ENCODE measurements at regions not wholly inside any gene's neighbourhood (a gene's known extent, or its start where the extent isn't known, plus 50 kb on each side); places are given as distances from the start of the nearest gene placed in this dataset.

DNA sequence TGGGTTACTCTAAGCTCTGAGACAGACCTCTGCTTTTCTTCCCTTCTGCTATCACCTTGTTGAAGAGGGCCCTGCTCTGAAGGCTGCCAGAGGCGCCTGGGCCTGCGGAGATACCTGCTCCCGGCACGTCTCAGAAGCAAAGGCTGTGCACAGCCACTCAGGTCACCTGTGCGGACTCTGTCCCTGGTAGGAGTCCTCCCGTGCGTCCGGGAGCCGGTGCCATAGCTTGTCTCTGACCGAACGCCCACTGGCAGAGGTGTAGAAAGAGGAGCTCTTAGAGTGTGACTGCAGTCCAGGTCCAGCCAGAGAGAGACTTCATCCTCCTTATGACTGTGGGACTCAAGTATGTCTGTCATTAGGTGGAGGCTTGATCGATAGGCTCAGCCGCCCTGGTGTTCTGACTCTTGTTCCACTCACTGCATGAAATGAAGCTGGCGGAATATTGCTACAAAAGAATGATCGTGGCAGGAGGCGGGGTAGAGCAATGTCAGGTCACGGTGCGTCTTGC lies 51.0 kb upstream of the UNC93A start:
- TF ChIP-seq, protein P1, sequence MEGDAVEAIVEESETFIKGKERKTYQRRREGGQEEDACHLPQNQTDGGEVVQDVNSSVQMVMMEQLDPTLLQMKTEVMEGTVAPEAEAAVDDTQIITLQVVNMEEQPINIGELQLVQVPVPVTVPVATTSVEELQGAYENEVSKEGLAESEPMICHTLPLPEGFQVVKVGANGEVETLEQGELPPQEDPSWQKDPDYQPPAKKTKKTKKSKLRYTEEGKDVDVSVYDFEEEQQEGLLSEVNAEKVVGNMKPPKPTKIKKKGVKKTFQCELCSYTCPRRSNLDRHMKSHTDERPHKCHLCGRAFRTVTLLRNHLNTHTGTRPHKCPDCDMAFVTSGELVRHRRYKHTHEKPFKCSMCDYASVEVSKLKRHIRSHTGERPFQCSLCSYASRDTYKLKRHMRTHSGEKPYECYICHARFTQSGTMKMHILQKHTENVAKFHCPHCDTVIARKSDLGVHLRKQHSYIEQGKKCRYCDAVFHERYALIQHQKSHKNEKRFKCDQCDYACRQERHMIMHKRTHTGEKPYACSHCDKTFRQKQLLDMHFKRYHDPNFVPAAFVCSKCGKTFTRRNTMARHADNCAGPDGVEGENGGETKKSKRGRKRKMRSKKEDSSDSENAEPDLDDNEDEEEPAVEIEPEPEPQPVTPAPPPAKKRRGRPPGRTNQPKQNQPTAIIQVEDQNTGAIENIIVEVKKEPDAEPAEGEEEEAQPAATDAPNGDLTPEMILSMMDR (IDR thresholded peaks at IDR 0.05; ENCODE audit: borderline replicate concordance, control extremely low read depth, extremely low read depth, insufficient read depth, missing control alignments): no peak
- DNase-seq (ENCODE audit: low spot score): no peak
- in situ Hi-C loops (cut with MboI; ENCODE audit: low sequenced_read_pairs, unreplicated experiment): no loop called here
